IMR-90 (cell line): ENCODE measurements at regions not wholly inside any gene's neighbourhood (a gene's known extent, or its start where the extent isn't known, plus 50 kb on each side); places are given as distances from the start of the nearest gene placed in this dataset.

Experiments used
- ATAC-seq: fragments of 200-7000 bp; cut with Tn5 transposase; 2 replicates; pipeline ENCODE4 v1.9.1; 2020; ENCODE audit warnings: low read depth, mild to moderate bottlenecking, moderate library complexity
- BruUV-seq: library from RNA; stranded (reverse); fragments of 400-500 nt; replicated peaks from 2 replicates; lab custom pipeline; 2021; lab: Mats Ljungman, UMichigan
- CTCF ChIA-PET: fragments of 300-600 bp; formaldehyde crosslinking; extraction: SDS; loops from one replicate; lab custom pipeline; 2021; ENCODE audit warnings: antibody characterized with exemption; lab: Yijun Ruan, JAX
- POLR2A ChIA-PET: fragments of 300-600 bp; sonication (Branson Sonifier 250); formaldehyde crosslinking; loops from one replicate; lab custom pipeline; 2022; ENCODE audit warnings: antibody characterized with exemption; ENCODE audit not compliant: unreplicated experiment; lab: Charles Lee
- DNase-seq: peaks from one replicate; pipeline ENCODE4 v3.0.0; 2013
- H2AFZ ChIP-seq: replicated peaks from 2 replicates; pipeline ENCODE3; 2013; ENCODE audit warnings: low read length, mild to moderate bottlenecking; ENCODE audit not compliant: poor library complexity
- H2AK5ac ChIP-seq: 2 replicates; pipeline ENCODE4 v1.6.1; 2013; ENCODE audit warnings: low read depth, low read length, inconsistent platforms
- H2AK9ac ChIP-seq: replicated peaks from 2 replicates; pipeline ENCODE3; 2013; ENCODE audit warnings: mild to moderate bottlenecking, low read depth, low read length, moderate library complexity; ENCODE audit not compliant: poor library complexity
- H2BK120ac ChIP-seq: 2 replicates; pipeline ENCODE4 v1.6.1; 2013; ENCODE audit warnings: low read depth, low read length, inconsistent platforms
- H2BK15ac ChIP-seq: 3 replicates; pipeline ENCODE4 v1.6.1; 2013; ENCODE audit warnings: low read depth, low read length, inconsistent platforms
- H2BK20ac ChIP-seq: 2 replicates; pipeline ENCODE4 v1.6.1; 2013; ENCODE audit warnings: low read depth, mild to moderate bottlenecking, inconsistent platforms, low read length, moderate library complexity
- H2BK5ac ChIP-seq: 2 replicates; pipeline ENCODE4 v1.6.1; 2013; ENCODE audit warnings: mild to moderate bottlenecking, low read depth, low read length, inconsistent platforms; ENCODE audit not compliant: poor library complexity, severe bottlenecking
- H3K14ac ChIP-seq: replicated peaks from 2 replicates; pipeline ENCODE4 v1.6.1; 2013; ENCODE audit warnings: low read depth, low read length, inconsistent platforms
- H3K18ac ChIP-seq: 2 replicates; pipeline ENCODE4 v1.6.1; 2013; ENCODE audit warnings: low read depth, low read length, control low read depth
- H3K23ac ChIP-seq: 2 replicates; pipeline ENCODE4 v1.6.1; 2013; ENCODE audit warnings: low read depth, low read length, inconsistent platforms
- H3K27ac ChIP-seq: 2 replicates; pipeline ENCODE4 v1.5.1; 2013; ENCODE audit warnings: mild to moderate bottlenecking, control low read depth, low read length; ENCODE audit not compliant: insufficient read depth
- H3K27me3 ChIP-seq: 2 replicates; pipeline ENCODE4 v1.6.1; 2013; ENCODE audit warnings: low read length; ENCODE audit not compliant: control insufficient read depth, insufficient read depth
- H3K36me3 ChIP-seq: 2 replicates; pipeline ENCODE4 v1.6.1; 2013; ENCODE audit warnings: low read length, mixed read lengths; ENCODE audit not compliant: control insufficient read depth, insufficient read depth
- H3K4ac ChIP-seq: 2 replicates; pipeline ENCODE4 v1.6.1; 2013; ENCODE audit warnings: low read depth, low read length, inconsistent platforms
- H3K4me1 ChIP-seq: 2 replicates; pipeline ENCODE4 v1.6.1; 2013; ENCODE audit warnings: low read length, mixed read lengths; ENCODE audit not compliant: control insufficient read depth, insufficient read depth
- H3K4me2 ChIP-seq: 2 replicates; pipeline ENCODE4 v1.6.1; 2013; ENCODE audit warnings: low read depth, mild to moderate bottlenecking, control low read depth, low read length, moderate library complexity
- H3K4me3 ChIP-seq: 2 replicates; pipeline ENCODE4 v1.5.1; 2013; ENCODE audit warnings: low read depth, mild to moderate bottlenecking, control low read depth, low read length, moderate library complexity; ENCODE audit not compliant: insufficient read depth
- H3K56ac ChIP-seq: 2 replicates; pipeline ENCODE4 v1.6.1; 2013; ENCODE audit warnings: low read length, inconsistent platforms; ENCODE audit not compliant: insufficient read depth; ENCODE audit errors: extremely low read depth
- H3K79me1 ChIP-seq, 2 experiments: 2 replicates each; pipeline ENCODE4 v1.6.1; 2013; ENCODE audit warnings: low read length in 2 of 2, inconsistent platforms in 1 of 2, low read depth in 1 of 2
- H3K9ac ChIP-seq: 2 replicates; pipeline ENCODE4 v1.6.1; 2013; ENCODE audit warnings: low read depth, low read length, control low read depth
- H3K9me1 ChIP-seq: 2 replicates; pipeline ENCODE4 v1.6.1; 2013; ENCODE audit warnings: low read length, inconsistent platforms; ENCODE audit not compliant: insufficient read depth
- H3K9me3 ChIP-seq: 2 replicates; pipeline ENCODE4 v1.6.1; 2013; ENCODE audit warnings: low read length; ENCODE audit not compliant: control insufficient read depth, insufficient read depth
- H4K20me1 ChIP-seq: 2 replicates; pipeline ENCODE4 v1.6.1; 2013; ENCODE audit warnings: low read length, inconsistent platforms; ENCODE audit not compliant: insufficient read depth
- H4K5ac ChIP-seq: 2 replicates; pipeline ENCODE4 v1.6.1; 2013; ENCODE audit warnings: mild to moderate bottlenecking, low read depth, low read length, control low read depth
- H4K8ac ChIP-seq, 2 experiments: 2 replicates each; pipeline ENCODE4 v1.6.1; 2013; ENCODE audit warnings: low read depth in 2 of 2, low read length in 2 of 2, control low read depth in 1 of 2, inconsistent platforms in 1 of 2
- H4K91ac ChIP-seq: 2 replicates; pipeline ENCODE4 v1.6.1; 2013; ENCODE audit warnings: low read depth, low read length, inconsistent platforms; ENCODE audit not compliant: insufficient read depth
- BHLHE40 ChIP-seq: fragments of 150-350 bp; IDR thresholded peaks from 2 replicates; pipeline ENCODE4 v1.6.1; 2016; ENCODE audit warnings: mild to moderate bottlenecking, low read depth, low read length
- CEBPB ChIP-seq: IDR thresholded peaks from 2 replicates; pipeline ENCODE4 v1.6.1; 2012; ENCODE audit warnings: low read depth, low read length, improper control_type of control experiment
- FOS ChIP-seq: fragments of 150-350 bp; IDR thresholded peaks from 2 replicates; pipeline ENCODE4 v1.6.1; 2016; ENCODE audit warnings: low read depth, low read length
- MAFK ChIP-seq: IDR thresholded peaks from 2 replicates; pipeline ENCODE4 v1.6.1; 2012; ENCODE audit warnings: low read depth, low read length, improper control_type of control experiment
- POLR2A ChIP-seq: IDR thresholded peaks from 2 replicates; pipeline ENCODE4 v1.6.1; 2012; ENCODE audit warnings: mild to moderate bottlenecking, low read depth, low read length
- RAD21 ChIP-seq: IDR thresholded peaks from 2 replicates; pipeline ENCODE4 v1.6.1; 2012; ENCODE audit warnings: low read length, improper control_type of control experiment
- SMC3 ChIP-seq: fragments of 150-350 bp; IDR thresholded peaks from 2 replicates; pipeline ENCODE4 v1.6.1; 2016; ENCODE audit warnings: low read depth, mild to moderate bottlenecking, antibody characterized with exemption, low read length, moderate library complexity
- WGBS, 2 experiments: methylation state at CpG; one replicate each; pipeline versions ENCODE4 v1.1.5 to v1.1.7; 2013; ENCODE audit warnings: missing lambda C conversion rate in 2 of 2; ENCODE audit not compliant: insufficient read length in 1 of 2; ENCODE audit errors: extremely low coverage in 2 of 2; 5-methylcytosine and 5-hydroxymethylcytosine counted together
- dilution Hi-C: fragments of 300-500 bp; cut with HindIII; formaldehyde crosslinking; loops from one replicate; pipeline ENCODE4 v1.14.3; 2018; ENCODE audit warnings: low sequenced_read_pairs; ENCODE audit not compliant: unreplicated experiment
- in situ Hi-C: fragments of 300-500 bp; cut with MboI; formaldehyde crosslinking; loops from 3 replicates; pipeline ENCODE4 v1.14.3; 2019; ENCODE audit warnings: low sequenced_read_pairs, inconsistent platforms, mixed read lengths
- intact Hi-C: fragments of 100-400 bp; cut with micrococcal nuclease; formaldehyde crosslinking; loops from 2 replicates; pipeline ENCODE4 v1.10.0; 2022

- H2BK120ac ChIP-seq = no peak overlapping the region
- in situ Hi-C loops = no loop called here
- no peak overlapping the region for H2BK5ac ChIP-seq
- DNase-seq (no peak), ATAC-seq (no peak)
- H3K23ac ChIP-seq = no peak overlapping the region
- H2BK20ac ChIP-seq = no peak overlapping the region
- H3K9ac ChIP-seq = no peak overlapping the region
- H3K4me3 ChIP-seq = no peak overlapping the region
- H4K8ac ChIP-seq = no peak overlapping the region
- no peak overlapping the region for H2AK9ac ChIP-seq
- H4K5ac ChIP-seq = no peak overlapping the region
- no peak overlapping the region for H3K4me2 ChIP-seq
- ChIA-PET CTCF (no interaction called here), POLR2A (no interaction called here)
- BruUV-seq = no TSS peak
- no peak overlapping the region for H2BK15ac ChIP-seq
- H3K18ac ChIP-seq = no peak overlapping the region
- no peak overlapping the region for H3K56ac ChIP-seq
- H4K20me1 ChIP-seq = no peaks in the 10 kb centered on the region
- no peaks in the 10 kb centered on the region for H3K79me1 ChIP-seq
- H3K4me1 ChIP-seq = no peaks in the 10 kb centered on the region
- dilution Hi-C loops = no loop called here
- intact Hi-C loops = no loop called here
- no peak overlapping the region for H3K4ac ChIP-seq
- H4K91ac ChIP-seq = no peak overlapping the region
- H3K9me1 ChIP-seq = no peaks in the 10 kb centered on the region
- no peak overlapping the region for H2AFZ ChIP-seq
- H3K36me3 ChIP-seq = no peaks in the 10 kb centered on the region
- no peak overlapping the region for H2AK5ac ChIP-seq
- no peaks in the 10 kb centered on the region for H3K27me3 ChIP-seq
- TF ChIP-seq BHLHE40 (no peak), RAD21 (no peak), CEBPB (no peak), POLR2A (no peak), FOS (no peak), MAFK (no peak), SMC3 (no peak)
- peaks cover 2% of the 10 kb centered on the region; the same call in 1 of the 2 replicates for H3K9me3 ChIP-seq
- 40% methylated on average over 2 of the region's 3 CpGs; no CpG with 5 or more reads in 1 of the 2 experiments for WGBS, 2 experiments
- no peak overlapping the region for H3K14ac ChIP-seq
- H3K27ac ChIP-seq = no peak overlapping the region
These were observed 465.3 kb downstream of the REEP3 start for GRCh38 chr10:63986536-63986935.
